ENCODE measurements at regions not wholly inside any gene's neighbourhood (a gene's known extent, or its start where the extent isn't known, plus 50 kb on each side); places are given as distances from the start of the nearest gene placed in this dataset.

DNA sequence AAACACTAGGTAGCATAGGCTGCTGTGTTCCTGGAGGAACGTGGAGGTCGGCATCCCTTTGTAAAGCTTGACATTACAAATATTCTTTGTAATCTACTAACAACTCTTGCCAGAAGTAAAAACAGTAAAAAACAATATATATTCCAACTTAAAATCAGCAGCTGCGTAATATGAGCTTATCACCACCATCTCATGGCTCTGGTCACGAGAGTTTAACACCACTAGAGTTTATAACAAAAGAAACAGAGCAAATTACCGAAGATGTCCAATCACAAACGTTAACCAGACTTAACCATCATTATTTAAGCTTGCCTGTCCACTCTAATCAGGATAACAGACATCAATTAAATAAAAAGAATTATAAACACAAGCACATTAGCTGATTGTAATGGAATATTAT is 236.7 kb downstream of the PCDH7 start:
- H3K4me3 ChIP-seq (ENCODE audit: low read depth, low read length), result no peak overlapping the region
- TF ChIP-seq, protein P1, sequence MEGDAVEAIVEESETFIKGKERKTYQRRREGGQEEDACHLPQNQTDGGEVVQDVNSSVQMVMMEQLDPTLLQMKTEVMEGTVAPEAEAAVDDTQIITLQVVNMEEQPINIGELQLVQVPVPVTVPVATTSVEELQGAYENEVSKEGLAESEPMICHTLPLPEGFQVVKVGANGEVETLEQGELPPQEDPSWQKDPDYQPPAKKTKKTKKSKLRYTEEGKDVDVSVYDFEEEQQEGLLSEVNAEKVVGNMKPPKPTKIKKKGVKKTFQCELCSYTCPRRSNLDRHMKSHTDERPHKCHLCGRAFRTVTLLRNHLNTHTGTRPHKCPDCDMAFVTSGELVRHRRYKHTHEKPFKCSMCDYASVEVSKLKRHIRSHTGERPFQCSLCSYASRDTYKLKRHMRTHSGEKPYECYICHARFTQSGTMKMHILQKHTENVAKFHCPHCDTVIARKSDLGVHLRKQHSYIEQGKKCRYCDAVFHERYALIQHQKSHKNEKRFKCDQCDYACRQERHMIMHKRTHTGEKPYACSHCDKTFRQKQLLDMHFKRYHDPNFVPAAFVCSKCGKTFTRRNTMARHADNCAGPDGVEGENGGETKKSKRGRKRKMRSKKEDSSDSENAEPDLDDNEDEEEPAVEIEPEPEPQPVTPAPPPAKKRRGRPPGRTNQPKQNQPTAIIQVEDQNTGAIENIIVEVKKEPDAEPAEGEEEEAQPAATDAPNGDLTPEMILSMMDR (IDR thresholded peaks at IDR 0.05; ENCODE audit: low read depth, low read length), result no peak
- in situ Hi-C loops (cut with HindIII; ENCODE audit: low sequenced_read_pairs), result no loop called here

DNA sequence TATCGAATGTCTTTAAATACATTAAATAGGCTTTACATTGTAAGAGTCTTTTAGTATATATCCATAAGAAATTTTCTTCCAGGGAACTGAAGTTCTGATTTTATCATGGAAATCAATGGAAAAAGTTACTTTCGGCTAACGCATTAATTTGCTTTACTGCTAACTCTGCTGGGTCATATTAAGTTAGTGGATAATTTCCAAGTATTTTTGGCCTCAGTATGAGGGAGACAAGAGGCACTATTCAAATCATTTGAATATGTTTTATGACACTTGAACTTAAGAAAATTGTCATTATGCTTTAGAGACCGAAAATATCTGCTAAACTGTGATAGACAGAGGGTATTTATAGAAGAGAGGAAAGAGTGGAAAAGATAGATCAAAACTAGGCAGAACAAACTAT is 237.5 kb downstream of the PCDH7 start:
- TF ChIP-seq, protein P1 (IDR thresholded peaks at IDR 0.05; ENCODE audit: low read depth, low read length), result no peak
- no peak for DNase-seq (ENCODE audit: low read depth, low spot score)
- no peak overlapping the region for H3K4me3 ChIP-seq (ENCODE audit: low read depth, low read length)
- in situ Hi-C loops (cut with HindIII; ENCODE audit: low sequenced_read_pairs), result no loop called here

More for the DNA sequence above, 236.7 kb downstream of the PCDH7 start:
- DNase-seq (ENCODE audit: low read depth, low spot score), result no peak

DNA sequence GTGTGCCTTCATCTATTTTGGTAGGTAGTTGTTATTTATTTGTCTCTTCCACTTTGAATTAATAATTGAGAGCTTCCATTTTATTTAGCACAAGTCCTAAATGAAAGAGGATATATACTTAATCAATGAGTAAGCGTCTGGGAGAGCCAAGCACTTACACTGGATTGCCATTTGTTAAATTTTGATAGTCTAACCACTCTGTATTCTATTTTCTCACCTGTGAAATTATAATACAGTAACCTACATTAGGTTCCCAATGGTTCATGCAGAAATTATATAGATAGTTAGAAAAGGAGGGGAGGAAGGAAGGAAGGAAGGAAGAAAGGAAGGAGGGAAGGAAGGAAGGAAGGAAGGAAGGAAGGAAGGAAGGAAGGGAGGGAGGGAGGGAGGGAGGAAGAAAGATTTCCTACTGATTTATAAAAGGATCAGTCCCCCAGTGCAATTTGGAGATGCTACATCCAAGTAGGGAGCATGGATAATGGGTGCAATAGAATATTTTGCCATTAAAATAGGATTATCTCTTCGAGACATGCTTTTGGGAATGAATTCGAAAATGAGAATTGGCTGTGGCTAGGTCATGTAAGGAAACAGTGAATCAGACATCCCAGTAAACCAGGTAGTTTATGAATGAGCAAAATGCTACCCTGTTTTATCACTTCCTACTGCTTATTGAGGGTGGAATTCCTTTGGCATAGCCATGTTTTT is 239.8 kb downstream of the PCDH7 start:
- in situ Hi-C loops (cut with HindIII; ENCODE audit: low sequenced_read_pairs), result no loop called here
- H3K4me3 ChIP-seq (ENCODE audit: low read depth, low read length), result no peak overlapping the region
- DNase-seq (ENCODE audit: low read depth, low spot score), result no peak
- TF ChIP-seq, protein P1 (IDR thresholded peaks at IDR 0.05; ENCODE audit: low read depth, low read length), result no peak

DNA sequence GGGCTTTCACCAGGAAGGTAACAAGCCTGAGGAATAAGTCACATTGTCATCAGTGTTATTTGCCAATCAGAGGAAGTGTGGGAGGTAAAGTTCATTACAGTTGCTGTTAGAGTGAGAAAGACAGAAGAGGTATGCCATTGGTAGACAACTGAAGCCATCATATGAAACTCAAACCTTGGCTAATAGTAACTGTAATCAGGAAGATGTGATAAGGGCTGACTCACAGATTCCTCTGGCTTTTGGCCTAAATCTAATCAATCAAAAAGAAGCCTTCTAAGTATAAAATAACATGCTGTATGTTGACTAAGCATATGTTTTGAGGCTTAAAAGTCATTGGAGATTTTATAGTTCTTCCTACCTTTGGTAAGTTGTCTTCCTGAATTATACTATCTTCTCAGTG is 242.8 kb downstream of the PCDH7 start:
- DNase-seq (ENCODE audit: low read depth, low spot score), result peak; percentile 21
- TF ChIP-seq, protein P1 (IDR thresholded peaks at IDR 0.05; ENCODE audit: low read depth, low read length), result no peak
- no peak overlapping the region for H3K4me3 ChIP-seq (ENCODE audit: low read depth, low read length)
- in situ Hi-C loops (cut with HindIII; ENCODE audit: low sequenced_read_pairs), result no loop called here

DNA sequence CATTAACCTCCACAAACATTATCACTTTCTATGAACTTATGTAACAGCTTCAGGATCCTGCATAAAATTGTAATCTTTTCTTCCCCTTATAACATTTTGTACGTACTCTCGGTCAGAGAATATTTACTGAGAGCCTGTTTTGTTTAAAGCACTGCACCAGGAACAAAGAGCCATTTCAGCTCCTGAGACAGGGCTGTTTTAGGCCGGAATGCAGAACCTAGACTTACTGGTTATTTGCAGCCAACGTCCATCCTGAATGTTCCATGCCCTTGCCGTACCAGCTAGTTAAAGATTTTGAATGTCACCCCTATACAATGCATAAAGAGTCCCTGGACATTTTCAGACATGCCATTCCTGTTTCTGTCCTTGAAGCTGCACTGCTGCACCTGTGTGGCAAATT is 248.8 kb downstream of the PCDH7 start:
- H3K4me3 ChIP-seq (ENCODE audit: low read depth, low read length), result no peak overlapping the region
- in situ Hi-C loops (cut with HindIII; ENCODE audit: low sequenced_read_pairs), result no loop called here
- DNase-seq (ENCODE audit: low read depth, low spot score), result no peak
- TF ChIP-seq, protein P1 (IDR thresholded peaks at IDR 0.05; ENCODE audit: low read depth, low read length), result no peak

DNA sequence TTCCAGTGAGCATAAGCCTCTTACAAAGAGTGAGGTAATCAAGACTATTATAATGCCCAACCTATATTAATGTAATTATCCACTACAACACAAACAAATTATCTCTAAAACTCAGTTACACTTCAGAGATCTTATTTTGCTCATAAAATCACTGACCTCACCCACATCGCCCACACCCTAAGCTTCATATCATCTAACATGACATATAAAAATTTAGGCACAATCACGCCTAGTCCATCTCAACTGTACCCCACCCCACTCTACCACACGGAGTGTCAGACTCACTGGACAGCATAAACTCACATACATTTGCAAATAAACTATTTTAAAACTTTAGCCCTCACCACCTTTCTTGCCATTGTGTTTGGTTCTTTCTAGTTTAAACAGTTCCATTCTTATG is 252.4 kb downstream of the PCDH7 start:
- in situ Hi-C loops (cut with HindIII; ENCODE audit: low sequenced_read_pairs), result no loop called here
- no peak overlapping the region for H3K4me3 ChIP-seq (ENCODE audit: low read depth, low read length)
- DNase-seq (ENCODE audit: low read depth, low spot score), result no peak
- TF ChIP-seq, protein P1 (IDR thresholded peaks at IDR 0.05; ENCODE audit: low read depth, low read length), result no peak

Measured in astrocyte of the spinal cord (primary cell).